Effector CD4-positive, alpha-beta T cell (primary cell): ENCODE measurements at regions not wholly inside any gene's neighbourhood (a gene's known extent, or its start where the extent isn't known, plus 50 kb on each side); places are given as distances from the start of the nearest gene placed in this dataset.

Experiments
- DNase-seq: peaks from one replicate; pipeline ENCODE4 v3.0.0-alpha.2; 2020

GRCh38 chr21:27839512-27840115 lies 872.7 kb upstream of the ADAMTS5 start:
- DNase-seq = no peak

- DNase-seq = no peak
Measured at GRCh38 chr21:27838573-27838972, 871.7 kb upstream of the ADAMTS5 start.

GRCh38 chr21:27837936-27838335 lies 871.0 kb upstream of the ADAMTS5 start:
- DNase-seq = no peak

- no peak for DNase-seq
Measured at GRCh38 chr21:27833298-27833697, 866.4 kb upstream of the ADAMTS5 start.

- DNase-seq = no peak
Measured at GRCh38 chr21:27831816-27832569, 865.1 kb upstream of the ADAMTS5 start.

GRCh38 chr21:27831177-27831576 lies 864.3 kb upstream of the ADAMTS5 start:
- no peak for DNase-seq

- DNase-seq = no peak
Measured at GRCh38 chr21:27827972-27828371, 861.1 kb upstream of the ADAMTS5 start.

- DNase-seq = no peak
Measured at GRCh38 chr21:27825035-27825434, 858.1 kb upstream of the ADAMTS5 start.

GRCh38 chr21:27823652-27824201 lies 856.8 kb upstream of the ADAMTS5 start:
- no peak for DNase-seq

GRCh38 chr21:27820342-27820741 lies 853.5 kb upstream of the ADAMTS5 start:
- DNase-seq = no peak

- no peak for DNase-seq
Measured at GRCh38 chr21:27819299-27819698, 852.4 kb upstream of the ADAMTS5 start.

- no peak for DNase-seq
Measured at GRCh38 chr21:27818847-27819246, 852.0 kb upstream of the ADAMTS5 start.

- DNase-seq = no peak
Measured at GRCh38 chr21:27817902-27818623, 851.2 kb upstream of the ADAMTS5 start.

- no peak for DNase-seq
Measured at GRCh38 chr21:27817074-27817473, 850.2 kb upstream of the ADAMTS5 start.

- no peak for DNase-seq
Measured at GRCh38 chr21:27816301-27816700, 849.4 kb upstream of the ADAMTS5 start.

- no peak for DNase-seq
Measured at GRCh38 chr21:27814226-27814625, 847.3 kb upstream of the ADAMTS5 start.

- no peak for DNase-seq
Measured at GRCh38 chr21:27813750-27814149, 846.9 kb upstream of the ADAMTS5 start.

- DNase-seq = no peak
Measured at GRCh38 chr21:27813344-27813743, 846.5 kb upstream of the ADAMTS5 start.

- no peak for DNase-seq
Measured at GRCh38 chr21:27812279-27812678, 845.4 kb upstream of the ADAMTS5 start.

GRCh38 chr21:27808923-27809322 lies 842.0 kb upstream of the ADAMTS5 start:
- DNase-seq = no peak

- no peak for DNase-seq
Measured at GRCh38 chr21:27807596-27807995, 840.7 kb upstream of the ADAMTS5 start.

GRCh38 chr21:27806281-27806680 lies 839.4 kb upstream of the ADAMTS5 start:
- DNase-seq = no peak

GRCh38 chr21:27805696-27806095 lies 838.8 kb upstream of the ADAMTS5 start:
- no peak for DNase-seq

- no peak for DNase-seq
Measured at GRCh38 chr21:27804515-27804914, 837.6 kb upstream of the ADAMTS5 start.
